B cell (primary cell): ENCODE measurements at regions not wholly inside any gene's neighbourhood (a gene's known extent, or its start where the extent isn't known, plus 50 kb on each side); places are given as distances from the start of the nearest gene placed in this dataset.

ENCODE experiments used
- CTCF ChIP-seq: fragments of 200-600 bp; IDR thresholded peaks from one replicate; pipeline ENCODE4 v1.8.0; 2022; ENCODE audit warnings: antibody characterized with exemption, mild to moderate bottlenecking
- EZH2 ChIP-seq: IDR thresholded peaks from 2 replicates; pipeline ENCODE4 v1.6.1; 2012; ENCODE audit warnings: borderline replicate concordance, low read depth, mild to moderate bottlenecking, moderate library complexity, low read length; ENCODE audit not compliant: insufficient read depth, poor library complexity, severe bottlenecking

DNA sequence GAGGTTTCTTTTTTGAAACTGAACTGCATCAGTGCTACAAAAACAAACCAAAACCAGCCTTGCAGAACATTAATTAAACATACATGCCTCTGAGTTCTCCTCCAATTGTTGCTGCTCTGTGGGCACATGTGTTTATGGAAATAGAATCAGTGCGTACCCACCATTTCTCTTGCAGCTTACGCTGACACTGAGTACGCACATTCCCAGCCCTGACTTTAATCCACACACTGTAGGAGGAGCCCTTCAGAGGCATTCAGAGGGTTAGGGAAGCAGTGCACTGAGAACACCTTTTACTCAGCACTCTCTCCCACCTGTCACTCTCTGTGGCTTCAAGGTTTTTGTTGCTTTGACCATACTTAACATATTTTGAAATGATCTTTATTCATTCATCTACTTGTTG is 250.5 kb upstream of the PWP1 start:
- no peak for TF ChIP-seq CTCF
- no peak for TF ChIP-seq EZH2
